NB4 (cell line): ENCODE measurements at regions not wholly inside any gene's neighbourhood (a gene's known extent, or its start where the extent isn't known, plus 50 kb on each side); places are given as distances from the start of the nearest gene placed in this dataset.

ENCODE experiments used
- DNase-seq: peaks from one replicate; pipeline ENCODE4 v3.0.0; 2010; ENCODE audit warnings: low read depth
- H3K4me3 ChIP-seq: one replicate; pipeline ENCODE4 v1.5.1; 2011; ENCODE audit warnings: mild to moderate bottlenecking, low read depth, low read length, moderate library complexity
- MYC ChIP-seq: IDR thresholded peaks from 2 replicates; pipeline ENCODE4 v1.6.1; 2011; ENCODE audit warnings: low read depth, low read length
- POLR2A ChIP-seq: IDR thresholded peaks from 2 replicates; pipeline ENCODE4 v1.6.1; 2011; ENCODE audit warnings: mild to moderate bottlenecking; ENCODE audit not compliant: insufficient read length; ENCODE audit errors: extremely low read depth
- TF ChIP-seq, protein P1 (sequence below): IDR thresholded peaks from one replicate; pipeline ENCODE4 v1.5.1; 2012; ENCODE audit warnings: low read depth, low read length
- TF ChIP-seq, protein P2 (sequence below): IDR thresholded peaks from 2 replicates; pipeline ENCODE4 v1.6.1; 2011; ENCODE audit warnings: low read depth, low read length

GRCh38 chr16:16966439-16966838, 504.3 kb downstream of the XYLT1 start:
- no peak for DNase-seq
- no peak for TF ChIP-seq MYC
- TF ChIP-seq, protein P1, sequence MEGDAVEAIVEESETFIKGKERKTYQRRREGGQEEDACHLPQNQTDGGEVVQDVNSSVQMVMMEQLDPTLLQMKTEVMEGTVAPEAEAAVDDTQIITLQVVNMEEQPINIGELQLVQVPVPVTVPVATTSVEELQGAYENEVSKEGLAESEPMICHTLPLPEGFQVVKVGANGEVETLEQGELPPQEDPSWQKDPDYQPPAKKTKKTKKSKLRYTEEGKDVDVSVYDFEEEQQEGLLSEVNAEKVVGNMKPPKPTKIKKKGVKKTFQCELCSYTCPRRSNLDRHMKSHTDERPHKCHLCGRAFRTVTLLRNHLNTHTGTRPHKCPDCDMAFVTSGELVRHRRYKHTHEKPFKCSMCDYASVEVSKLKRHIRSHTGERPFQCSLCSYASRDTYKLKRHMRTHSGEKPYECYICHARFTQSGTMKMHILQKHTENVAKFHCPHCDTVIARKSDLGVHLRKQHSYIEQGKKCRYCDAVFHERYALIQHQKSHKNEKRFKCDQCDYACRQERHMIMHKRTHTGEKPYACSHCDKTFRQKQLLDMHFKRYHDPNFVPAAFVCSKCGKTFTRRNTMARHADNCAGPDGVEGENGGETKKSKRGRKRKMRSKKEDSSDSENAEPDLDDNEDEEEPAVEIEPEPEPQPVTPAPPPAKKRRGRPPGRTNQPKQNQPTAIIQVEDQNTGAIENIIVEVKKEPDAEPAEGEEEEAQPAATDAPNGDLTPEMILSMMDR: no peak
- TF ChIP-seq, protein P2, sequence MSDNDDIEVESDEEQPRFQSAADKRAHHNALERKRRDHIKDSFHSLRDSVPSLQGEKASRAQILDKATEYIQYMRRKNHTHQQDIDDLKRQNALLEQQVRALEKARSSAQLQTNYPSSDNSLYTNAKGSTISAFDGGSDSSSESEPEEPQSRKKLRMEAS: no peak
- no peak for TF ChIP-seq POLR2A
- no peak overlapping the region for H3K4me3 ChIP-seq

DNA sequence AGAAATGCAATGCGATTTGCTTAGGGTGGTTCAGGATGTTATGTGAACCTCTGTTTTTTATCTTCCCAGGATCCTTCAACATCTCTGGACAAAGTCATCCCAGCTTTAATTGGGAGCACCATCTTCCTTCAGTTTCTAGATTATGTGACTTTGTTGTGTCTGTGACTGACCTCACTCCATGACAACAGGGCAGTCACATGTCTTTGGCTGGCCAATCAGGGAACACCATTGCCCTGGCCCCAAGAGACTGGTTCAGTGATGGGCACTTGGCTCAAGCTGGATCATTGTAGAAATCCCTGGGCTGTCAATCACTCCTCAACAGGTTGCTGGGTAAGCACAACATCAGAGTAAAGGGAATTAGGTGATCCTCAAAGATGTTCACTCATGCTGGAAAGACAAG, 499.7 kb downstream of the XYLT1 start:
- H3K4me3 ChIP-seq: no peak overlapping the region
- no peak for DNase-seq
- TF ChIP-seq, protein P1: no peak
- no peak for TF ChIP-seq POLR2A
- TF ChIP-seq MYC: no peak
- TF ChIP-seq, protein P2: no peak

DNA sequence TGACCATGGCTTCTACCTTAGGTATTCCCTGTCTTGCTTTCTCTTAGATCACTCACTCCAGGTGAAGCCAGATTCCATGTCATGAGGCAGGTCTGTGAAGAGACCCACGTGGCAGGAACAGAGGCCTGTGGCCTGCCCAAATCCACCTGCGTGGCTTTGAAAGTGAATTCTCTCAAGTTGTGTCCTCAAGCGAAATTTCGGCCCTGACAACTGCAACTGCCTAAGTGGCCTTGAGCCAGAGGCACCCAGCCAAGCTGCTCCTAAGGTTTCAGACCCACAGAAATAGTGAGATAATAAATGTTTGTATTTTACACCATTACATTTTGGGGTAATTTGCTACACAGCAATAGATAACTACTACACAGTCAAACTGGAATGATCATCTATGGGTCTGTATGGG, 497.9 kb downstream of the XYLT1 start:
- no peak overlapping the region for H3K4me3 ChIP-seq
- no peak for DNase-seq
- TF ChIP-seq, protein P1: no peak
- TF ChIP-seq, protein P2: no peak
- TF ChIP-seq MYC (no peak), POLR2A (no peak)

DNA sequence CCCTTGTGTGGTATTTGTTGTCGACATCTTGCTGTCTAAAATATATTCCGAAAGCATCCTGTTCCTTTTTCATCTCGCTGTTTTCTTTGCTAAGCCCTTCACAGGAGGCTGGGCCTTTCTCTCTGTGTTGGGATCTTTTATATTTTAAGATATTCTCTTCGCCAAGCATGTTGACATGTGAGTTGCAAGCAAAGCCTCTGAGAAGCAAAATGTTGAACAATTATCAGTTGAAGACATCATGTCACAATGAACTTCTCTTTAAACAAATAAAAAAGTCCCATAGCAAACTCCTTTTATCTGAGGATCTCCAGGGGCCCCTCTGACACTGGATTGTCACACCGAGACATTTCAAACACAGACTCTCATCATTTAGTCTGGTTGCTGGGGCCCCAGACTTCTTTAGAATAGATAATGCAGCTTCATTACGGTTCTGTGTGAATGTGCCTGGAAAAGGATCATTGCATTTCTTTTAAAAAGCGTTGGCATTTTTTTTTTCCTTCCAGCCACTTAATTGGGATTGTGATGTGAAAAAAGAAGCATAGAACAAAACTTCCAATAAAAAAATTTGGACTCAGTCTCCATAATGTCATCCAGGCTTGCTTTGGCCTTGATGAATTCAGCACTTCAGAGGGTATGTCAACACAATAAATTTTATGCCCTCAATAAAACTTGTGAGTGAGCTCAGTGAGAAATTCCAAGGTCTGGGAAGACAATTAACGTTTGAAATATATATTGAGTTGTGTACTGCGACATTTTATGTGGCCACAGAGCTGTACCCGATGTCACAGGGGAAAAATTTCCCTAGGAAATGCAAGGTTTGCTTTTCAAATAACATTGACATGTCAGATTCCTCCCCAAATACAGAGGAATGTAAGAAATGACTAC, 496.8 kb downstream of the XYLT1 start:
- no peak for DNase-seq
- H3K4me3 ChIP-seq: no peak overlapping the region
- TF ChIP-seq, protein P2: no peak
- TF ChIP-seq MYC (no peak), POLR2A (no peak)
- TF ChIP-seq, protein P1: no peak

GRCh38 chr16:16982614-16983013, 488.1 kb downstream of the XYLT1 start:
- DNase-seq: no peak
- H3K4me3 ChIP-seq: no peak overlapping the region
- TF ChIP-seq, protein P1: no peak
- TF ChIP-seq MYC: no peak
- TF ChIP-seq, protein P2: no peak
- TF ChIP-seq POLR2A: no peak
